ENCODE measurements at regions not wholly inside any gene's neighbourhood (a gene's known extent, or its start where the extent isn't known, plus 50 kb on each side); places are given as distances from the start of the nearest gene placed in this dataset.

DNA sequence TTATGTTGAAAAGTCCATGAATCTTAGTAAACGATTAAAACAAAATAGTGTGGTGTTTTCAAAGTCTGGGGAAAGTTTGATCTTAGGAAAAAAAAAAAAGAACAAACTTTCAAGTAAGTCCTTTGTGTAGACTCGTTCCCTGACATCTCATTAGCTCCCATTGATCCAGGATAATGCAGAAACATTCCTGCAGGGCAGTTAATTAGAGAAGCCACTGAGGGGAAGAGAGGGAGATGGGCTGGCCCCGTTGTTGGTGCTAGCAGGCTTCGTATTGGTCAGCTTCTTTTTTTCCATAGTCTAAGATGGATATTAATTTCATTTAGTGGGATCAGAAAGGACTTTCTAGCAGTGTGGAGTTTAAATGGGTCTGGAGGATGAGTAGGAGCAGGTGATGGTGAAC, 340.2 kb downstream of the DRD1 start:
- DNase-seq = no peak

DNA sequence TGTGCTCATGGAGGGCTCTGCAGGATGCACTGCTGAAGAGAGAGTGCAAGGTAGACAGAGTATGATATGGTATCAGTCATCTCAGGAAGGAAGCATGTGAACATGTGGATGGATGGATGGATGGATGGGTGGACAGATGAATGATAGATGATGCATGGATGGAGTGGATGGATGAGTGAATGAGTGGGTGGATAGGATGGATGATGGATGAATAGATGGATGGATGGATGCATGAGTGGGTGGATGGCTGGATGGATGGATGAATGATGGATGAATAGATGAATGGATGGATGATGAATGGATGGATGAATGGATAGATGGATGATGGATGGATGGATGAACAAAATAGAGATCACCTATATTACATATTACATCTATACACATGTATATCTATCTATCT, 341.3 kb downstream of the DRD1 start:
- no peak for DNase-seq

DNA sequence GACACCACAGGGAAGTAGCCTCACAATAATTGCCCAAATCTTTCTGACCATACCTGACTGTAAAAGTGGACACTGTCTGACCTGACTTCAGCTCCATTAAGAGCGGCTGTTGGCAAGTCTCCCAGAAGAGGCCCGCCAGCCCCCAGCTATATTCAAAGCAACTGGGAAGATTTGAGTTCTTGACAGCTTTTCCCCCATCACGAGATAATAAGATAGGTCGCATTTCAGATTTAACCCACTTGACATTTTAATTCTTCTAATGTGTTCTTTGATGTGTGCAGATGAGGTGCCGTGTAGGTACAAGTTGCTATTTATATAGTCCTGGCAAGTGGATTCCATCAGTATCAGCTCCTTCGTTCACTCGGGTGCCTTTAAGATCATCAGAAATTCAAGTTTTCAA, 345.7 kb downstream of the DRD1 start:
- DNase-seq = no peak

DNA sequence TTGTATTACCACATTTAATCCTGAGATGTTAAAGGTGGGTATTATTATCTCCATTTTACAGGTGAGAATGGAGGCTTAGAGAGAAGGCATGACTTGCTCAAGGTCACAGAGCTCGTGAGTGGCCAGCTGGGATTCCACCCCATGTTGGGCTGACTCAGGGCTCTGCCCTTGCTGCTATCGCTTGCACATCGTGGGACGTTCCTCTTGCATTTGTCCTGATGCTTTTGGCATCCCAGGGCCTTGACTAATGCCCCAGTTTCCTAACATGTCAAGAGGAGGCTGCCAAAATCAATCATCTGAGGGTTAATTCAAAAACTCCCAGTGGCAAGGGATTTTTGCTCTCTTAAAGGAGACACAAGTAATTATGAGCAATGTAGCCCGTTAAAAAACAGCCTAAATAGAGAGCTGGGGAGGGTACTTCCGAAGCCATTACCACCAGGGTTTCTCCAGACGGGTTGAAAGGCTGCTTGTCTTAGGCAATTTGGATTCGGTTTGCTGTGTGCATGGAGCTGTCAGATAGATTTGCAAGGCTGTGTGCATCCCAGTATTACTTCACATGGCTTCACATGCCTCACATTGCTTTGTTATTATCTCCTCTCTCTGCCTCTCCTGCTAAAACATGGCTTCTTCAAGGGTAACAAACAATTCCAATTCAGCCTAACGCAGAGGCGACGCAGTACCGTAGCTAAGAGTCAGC, 347.4 kb downstream of the DRD1 start:
- DNase-seq = no peak

DNA sequence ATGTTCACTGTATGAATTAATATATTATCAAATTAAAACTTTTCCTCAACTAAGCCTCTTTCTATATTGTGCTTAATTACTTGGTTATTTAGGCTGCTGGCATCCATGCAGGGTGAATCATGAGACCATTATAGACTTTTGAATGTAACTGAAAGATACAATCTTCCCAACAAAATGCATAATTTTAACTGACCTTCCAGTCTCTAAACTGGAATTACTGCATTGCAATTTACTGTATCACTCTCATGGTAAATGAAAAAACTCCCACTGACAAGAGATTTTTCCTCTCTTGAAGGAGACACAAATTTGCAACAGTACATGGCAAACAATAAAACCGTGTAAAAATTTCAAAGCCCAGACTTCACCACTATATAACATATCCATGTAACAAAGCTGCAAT, 349.5 kb downstream of the DRD1 start:
- DNase-seq = no peak

DNA sequence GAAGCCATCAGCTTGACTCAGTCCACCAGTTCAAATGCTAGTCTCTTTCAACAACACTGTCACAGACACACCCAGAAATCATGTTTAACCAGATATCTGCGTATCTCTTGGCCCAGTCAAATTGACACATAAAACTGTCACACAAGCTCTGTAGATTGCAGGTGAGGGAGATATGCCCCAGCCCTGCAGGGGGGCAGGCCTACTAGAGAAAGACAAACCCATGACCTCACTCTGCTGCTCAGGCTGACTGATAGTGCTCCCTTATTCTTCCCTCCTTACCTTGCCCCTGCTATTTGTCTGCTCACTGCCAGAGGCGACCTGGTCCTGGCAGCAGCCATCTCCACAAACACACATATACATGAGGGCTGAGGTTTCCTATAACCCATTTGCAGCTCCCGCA, 351.3 kb downstream of the DRD1 start:
- DNase-seq = no peak

DNA sequence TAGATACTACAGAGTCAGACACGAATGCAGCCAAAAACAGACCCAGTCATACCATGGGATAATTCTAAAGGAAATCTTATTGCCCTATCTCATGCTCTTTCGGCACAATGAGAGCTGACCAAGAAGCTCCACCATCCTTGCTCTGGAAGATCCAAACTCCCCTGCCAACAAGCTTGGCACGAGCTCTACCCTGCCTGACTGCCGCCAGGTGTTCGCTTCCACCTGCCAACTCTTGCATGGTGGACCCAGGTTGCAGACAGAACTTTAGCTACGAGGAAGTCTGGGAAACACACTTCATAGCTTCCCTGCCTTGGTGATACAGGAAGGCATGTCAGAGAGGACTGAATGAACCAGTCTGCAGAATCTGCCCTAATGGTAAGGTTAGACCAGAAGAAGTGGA, 355.0 kb downstream of the DRD1 start:
- no peak for DNase-seq

DNA sequence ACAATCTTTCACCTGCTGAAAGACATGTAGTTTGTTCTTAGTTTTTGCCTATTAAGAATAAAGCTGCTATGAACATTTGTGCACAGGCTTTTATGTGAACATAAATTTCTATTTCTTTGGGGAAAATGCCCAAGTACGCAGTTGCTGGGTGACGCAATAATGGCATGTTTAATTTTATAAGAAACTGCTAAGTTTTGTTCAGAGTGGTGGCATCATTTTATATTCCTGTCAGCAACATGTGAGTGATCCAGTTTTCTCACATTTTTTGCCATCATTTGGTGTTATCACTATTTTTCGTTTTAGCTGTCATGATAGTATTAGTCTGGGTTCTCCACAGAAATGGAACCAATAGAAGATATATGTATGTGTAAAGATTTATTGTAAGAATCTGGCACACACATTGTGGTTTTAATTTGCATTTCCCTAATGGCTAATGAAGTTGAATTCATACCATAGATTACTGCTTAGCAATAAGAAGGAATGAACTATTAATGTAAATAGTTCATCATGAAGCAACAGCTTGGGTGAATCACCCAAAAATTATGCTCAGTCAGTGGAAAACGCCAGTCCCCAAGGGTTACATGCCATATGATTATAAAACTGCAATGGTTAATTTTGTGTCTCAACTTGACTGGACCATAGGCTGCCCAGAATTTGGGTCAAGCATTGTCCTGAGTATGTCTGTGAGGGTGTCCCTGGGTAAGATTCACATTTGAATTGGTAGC, 358.6 kb downstream of the MSX2 start:
- no peak for DNase-seq

DNA sequence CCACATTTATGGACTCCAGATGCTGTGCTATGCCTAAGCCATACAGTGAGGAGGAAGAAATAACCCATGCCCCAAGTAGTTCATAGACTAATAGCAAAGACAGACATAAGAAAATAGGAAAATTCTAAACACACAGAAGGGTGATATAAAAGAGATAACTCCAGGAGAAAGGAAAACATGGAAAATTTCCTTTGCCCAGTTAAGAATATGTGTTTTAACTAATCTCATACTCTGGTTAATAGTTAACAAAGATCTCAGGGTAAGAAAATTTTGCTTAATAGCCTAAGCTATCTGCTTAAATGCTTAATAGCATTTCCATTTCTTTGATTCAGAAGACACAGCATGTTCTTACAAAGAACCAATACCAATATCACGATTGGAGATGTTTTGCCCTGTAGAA, 358.0 kb downstream of the MSX2 start:
- no peak for DNase-seq

DNA sequence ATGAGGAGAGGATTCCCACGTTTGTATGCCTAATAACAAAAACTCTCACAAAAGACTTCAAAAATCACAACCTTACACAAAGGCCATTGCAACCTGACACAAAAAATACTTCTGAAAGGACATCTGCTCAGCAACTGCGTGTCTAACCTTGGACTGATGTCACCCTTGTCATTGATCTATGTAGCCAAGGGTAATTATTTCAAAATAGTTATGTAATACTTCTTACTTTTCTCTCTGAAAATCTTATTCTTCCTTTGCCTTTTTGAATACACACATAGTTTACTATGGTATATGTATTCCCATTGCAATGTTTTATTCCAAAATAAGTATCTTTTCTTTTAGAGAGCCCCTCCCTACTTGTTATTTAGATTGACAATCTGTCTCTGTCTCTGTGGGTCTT, 355.3 kb downstream of the MSX2 start:
- DNase-seq = no peak

DNA sequence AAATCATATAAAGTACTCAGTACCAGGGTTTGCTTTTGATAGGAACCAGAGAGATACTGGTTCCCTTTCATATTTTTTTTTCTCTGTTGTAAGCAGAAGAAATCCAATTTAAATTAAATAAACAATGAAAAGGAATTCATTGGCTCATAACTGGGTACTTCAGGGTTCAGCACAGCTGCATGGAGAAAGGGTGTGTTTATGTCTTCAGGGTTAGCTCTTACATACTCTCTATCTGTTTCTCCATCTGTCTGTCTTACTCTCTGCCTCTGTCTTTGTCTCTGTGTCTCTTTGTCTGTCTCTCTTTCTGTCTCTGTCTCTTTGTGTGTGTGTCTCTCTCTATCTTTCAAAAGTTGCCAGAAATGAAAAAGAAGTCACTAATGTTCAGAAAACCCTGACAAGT, 345.9 kb downstream of the MSX2 start:
- no peak for DNase-seq

DNA sequence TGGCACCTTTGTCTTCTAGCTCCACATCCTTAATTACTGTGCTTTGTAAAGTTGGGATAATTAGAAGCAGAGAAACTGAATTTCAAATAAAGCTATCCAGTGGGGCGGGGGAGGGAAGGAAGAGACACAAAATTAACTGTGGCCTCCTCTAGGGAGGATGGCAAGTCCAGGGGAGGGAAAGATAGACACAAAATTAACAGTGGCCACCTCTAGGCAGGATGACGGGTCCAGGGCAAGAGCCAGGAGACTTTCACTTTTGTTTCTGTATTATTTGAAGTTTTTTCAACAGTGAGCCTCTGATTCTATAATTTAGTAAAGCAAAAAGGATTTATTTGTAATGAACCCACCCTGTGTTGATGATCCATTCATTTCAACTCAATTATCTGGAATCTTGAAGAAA, 335.9 kb downstream of the MSX2 start:
- no peak for DNase-seq

DNA sequence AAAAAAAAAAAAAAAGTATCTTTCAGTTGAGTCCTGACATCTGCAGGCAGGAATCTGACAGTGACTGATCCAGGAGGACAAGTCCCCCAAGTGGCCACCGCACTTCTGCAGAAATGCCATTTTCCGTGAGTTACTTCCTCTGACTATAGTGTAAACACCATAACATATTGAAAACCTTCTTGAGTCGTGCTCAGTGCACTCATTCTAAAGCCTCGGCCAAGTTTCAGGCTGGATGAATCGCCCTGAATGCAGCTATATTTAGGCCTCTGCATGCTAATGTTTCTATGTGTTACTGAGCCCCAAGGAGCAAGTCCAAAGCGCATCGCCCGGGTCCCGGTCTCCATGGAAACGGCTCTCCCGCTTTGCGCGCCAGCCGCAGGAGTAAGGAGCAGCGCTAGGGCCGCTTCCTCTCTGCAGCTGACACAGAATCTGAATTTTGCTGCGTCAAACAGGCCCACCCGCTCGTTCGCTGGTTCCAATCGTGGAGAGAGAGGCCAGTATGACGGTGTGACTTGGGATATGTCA, 335.4 kb downstream of the MSX2 start:
- DNase-seq = peak; percentile 38

DNA sequence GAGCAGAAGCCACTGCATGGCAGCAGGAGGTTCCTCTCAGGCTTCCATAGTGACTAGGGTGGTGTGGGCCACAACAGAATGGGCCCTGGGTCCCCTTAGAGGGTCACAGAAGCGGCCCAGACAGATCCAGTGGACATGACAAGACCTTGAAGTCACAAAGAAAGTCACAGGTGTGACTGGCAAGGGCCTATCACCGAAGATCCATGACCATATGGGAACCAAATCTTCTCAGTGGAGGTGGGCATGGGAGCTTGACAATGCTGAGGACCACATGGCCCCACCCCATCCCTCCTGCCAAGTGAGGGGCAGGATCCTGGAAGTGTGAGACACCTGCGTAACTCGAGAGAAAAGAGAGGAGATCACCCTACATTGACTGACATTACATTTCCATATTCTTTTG, 332.4 kb downstream of the MSX2 start:
- DNase-seq = no peak

DNA sequence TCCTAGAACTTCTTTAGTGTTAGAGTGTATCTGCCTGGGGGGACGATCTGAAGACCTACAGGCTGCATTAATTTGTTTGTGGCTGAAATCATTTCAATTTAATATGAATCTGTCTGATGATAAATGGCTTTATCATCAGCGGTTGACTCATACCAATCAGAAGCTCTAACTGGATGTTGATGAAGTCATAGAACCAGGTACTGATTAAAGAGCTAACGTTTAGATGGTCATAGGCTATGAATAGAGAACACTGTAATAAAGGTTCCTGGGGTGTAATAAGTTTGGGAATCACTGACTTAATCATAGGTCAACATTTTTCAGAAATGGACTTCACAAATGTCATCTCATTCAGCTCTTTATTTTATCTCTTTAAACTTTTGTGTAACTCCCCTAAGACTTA, 329.9 kb downstream of the MSX2 start:
- DNase-seq = no peak

DNA sequence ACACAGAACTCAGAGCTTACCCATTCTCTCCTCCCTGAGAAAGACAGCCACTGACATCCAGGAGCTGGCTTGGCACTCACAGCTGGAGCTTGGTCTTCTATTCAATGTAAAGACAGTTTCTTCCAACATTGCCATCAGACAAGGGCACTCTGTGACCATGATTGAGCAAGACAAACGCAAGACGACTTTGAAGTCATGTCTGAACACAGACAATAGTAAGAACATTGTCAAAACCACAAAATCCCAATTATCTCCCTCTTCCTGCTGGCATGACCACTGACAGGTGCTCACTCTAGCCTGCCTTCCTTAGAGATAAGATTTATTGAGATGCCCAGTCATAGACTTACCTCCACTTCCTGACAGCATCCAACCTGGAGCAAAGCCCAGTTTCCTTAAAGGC, 328.0 kb downstream of the MSX2 start:
- no peak for DNase-seq

DNA sequence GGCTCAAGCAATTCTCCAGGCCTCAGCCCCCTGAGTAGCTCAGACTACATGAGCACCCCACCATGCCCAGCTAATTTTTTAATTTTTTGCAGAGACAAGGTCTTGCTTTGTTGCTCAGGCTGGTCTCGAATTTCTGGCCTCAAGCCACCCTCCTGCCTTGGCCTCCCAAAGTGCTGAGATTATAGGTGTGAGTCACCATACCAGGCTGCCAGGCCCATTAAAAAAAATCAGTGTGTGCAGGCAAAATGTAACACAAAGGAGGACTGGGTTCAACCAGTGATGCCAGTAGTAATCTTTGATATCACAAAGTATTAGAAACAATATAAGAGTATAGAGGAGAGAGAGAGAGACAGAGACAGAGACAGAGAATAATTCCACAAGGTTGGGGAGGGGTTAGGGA, 322.7 kb downstream of the MSX2 start:
- no peak for DNase-seq

DNA sequence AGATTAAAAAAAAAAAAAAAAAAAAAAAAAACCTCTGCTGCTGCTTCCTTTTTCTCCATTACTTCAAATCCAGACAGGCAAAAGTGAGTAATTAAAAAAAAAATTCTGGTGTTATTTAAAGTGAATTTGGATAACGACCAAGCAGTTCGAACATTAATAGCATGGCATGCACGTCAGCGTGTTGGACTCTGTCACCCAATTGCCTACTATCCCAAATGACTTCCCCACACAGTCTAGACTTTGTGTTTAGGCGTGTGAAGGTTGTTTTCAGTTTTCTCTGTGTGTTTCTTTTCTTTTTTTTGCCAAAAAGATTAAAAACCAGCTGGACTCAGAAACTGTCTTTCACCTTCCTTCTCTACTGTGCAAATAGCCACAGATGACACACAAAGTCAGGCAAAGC, 321.4 kb downstream of the MSX2 start:
- DNase-seq = no peak

DNA sequence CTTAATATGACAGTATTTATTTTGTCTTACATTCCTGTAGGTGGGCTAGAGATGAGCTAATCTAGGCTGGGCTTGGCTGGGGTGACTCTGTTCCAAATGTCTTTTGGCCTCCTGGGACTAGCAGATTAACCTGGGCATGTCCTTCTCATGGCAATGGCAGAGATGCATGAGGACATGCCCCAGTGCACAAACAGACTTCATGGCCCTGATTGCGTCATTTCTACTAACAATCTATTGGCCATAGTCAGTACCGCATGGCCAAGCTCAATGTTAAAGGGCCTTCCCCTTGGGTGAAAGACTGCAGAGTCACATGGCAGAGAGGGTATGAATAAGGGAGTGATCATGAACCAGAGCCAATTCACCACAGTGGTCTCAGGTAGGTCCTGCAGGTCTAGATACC, 313.4 kb downstream of the MSX2 start:
- DNase-seq = no peak

DNA sequence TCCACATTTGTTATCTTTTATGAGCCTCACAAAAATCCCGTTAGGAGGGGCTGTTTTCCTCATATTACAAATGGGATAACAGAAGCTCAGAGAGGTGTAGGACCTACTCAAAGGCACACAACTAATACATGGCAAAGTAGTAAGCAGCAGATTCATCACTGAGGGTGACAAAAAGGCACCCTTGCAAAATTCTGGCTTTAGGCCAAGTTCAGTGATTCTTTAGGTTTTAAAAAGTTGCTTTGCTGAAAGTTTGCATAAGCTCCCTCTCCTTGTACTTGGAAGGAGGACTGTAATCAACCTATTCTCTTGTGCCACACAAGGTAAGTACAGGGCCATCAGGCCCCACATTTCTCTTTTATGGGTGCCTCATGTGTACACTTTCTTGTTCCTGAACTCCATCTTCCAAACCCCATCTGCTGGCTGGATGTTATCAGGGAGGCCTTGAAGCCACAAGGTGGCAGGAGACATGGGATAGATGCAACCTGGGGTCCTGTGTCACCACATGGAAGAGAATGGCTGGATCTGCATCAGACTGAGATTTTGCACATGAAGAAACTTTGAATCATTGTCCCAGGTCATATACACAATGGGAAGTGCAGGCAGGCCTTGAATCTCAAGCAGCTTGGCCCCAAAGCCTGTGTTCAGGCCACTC, 311.6 kb downstream of the MSX2 start:
- no peak for DNase-seq

DNA sequence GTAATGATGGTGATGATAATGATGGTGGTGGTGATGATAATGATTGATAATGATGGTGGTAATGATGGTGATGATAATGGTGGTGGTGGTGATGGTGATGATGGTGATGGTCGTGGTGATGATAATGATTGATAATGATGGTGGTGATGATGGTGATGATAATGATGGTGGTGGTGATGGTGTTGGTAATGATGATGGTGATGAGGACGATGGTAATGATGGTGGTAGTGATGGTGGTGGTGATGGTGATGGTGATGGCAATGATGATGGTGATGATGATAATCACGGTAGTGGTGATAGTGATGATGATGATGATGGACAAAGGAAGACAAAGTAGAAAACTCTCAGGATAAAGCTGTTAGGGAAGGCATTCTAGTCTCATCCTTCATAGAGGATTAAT, 310.5 kb downstream of the MSX2 start:
- DNase-seq = no peak

DNA sequence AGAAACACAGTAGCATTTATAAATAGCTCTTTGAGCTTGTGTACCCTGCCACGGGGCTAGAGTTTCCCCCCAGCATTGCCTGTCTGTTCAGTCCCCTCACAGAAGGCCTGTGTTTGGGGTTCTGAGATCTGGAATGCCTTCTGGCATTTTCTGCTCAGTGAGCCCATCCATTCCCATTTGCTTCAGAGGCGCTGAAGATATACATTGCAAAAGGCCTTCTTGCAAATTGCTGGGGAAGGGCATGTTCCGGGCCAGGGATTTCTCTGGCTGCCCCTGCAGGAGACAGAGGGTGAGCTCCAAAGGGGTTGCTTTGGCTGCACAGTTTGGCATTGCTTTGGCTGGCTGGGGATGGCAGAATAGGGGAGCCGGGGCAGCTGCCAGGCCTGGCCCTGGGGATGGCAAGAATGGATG, 308.4 kb downstream of the MSX2 start:
- no peak for DNase-seq

DNA sequence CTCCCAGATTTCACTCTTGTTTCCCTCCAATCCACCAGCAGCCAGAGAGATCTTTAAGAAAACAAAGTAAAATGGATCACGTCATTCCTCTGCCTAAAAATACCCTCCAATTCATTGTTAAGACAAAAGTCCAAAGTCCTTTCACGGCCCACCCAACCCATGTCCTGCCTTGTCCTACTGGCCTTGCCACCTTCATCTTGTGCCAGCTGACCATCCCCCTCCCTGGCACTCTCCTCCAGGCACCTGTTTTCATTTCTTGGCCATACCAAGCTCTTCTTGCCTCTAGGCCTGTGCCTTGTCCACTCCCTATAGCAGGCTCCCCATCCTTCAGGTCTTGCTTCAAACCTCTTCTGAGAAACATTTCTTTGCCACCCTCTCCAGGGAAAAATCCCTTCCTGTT, 307.6 kb downstream of the MSX2 start:
- DNase-seq = no peak

DNA sequence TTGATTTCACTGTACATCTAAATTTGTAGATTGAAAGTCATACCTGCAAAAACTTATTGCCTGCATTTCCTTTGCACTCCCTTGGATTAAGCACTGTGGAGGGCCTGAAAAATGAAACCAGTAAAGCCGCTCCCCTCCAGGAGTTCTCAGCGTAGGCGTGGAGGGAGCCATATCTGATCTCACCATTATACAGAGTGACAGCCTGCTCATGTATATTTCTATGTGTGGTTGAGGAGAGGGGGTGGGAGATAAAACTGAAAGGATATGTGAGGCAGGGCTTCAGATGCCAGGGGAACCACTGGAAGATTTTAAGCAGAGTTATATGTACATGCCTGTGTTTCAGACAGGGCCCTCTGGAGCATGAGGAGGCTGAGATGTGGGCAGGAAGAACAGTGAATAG, 303.0 kb downstream of the MSX2 start:
- DNase-seq = no peak
